ELR (cell line): ENCODE measurements at regions not wholly inside any gene's neighbourhood (a gene's known extent, or its start where the extent isn't known, plus 50 kb on each side); places are given as distances from the start of the nearest gene placed in this dataset.

Source experiments
- DNase-seq: peaks from one replicate; pipeline ENCODE4 v3.0.0-alpha.2; 2015; ENCODE audit warnings: low read depth

DNA sequence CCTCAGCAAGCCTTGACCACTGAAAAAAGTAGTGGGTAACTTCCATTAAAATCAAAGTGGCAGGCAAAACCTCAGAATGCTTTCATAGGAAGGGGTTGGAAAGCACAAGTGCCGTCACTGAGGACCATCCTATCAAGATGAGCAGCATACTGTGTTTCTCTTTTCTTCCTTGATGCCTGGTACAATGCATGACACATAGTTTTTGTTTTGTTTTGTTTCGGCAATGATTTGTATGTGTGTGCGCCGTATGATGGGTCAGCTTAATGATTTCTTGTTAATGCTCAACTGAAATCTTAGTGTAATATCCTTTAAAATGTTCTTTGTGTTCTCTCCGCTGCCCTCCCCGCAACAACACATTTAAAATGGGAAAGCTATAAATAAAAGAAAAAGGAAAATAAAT is 476.4 kb upstream of the KCNMB2 start:
- DNase-seq: peak; percentile 50

DNA sequence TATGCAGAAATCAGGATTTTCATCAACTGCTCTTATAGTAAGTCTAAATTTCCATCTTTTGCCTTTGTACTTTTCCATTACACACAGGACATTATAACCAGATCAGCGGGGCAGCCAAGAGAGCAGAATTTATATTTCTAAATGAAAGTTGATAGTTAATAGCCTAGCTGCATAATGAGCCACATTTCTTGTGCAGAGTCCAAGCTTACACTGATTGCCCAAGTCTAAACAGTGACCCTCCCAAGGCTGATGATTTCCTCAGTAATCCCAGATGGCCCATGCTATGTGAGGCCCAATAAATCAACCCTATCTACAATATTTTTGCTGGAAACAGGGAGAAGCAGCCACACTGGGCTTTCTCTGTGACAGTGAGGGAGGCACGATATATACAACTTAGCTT is 475.8 kb upstream of the KCNMB2 start:
- DNase-seq: no peak

DNA sequence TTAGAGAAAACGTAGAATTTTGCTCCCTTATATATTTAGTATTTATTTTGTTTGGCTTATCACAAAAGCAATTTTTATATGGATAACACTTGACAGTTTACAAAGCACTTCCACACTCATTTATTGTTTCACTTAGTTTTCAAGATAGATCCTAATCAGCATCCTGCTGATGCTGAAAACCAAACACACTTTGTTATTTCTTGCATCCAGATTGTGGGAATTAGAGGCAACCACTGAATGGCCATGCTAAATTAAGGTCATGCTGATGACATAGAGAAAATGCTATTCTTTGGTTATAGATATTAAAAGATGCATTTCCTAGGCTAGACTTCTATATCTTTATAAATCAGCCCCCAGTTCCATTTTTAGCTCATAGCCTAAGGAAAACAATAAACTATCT is 474.1 kb upstream of the KCNMB2 start:
- no peak for DNase-seq

DNA sequence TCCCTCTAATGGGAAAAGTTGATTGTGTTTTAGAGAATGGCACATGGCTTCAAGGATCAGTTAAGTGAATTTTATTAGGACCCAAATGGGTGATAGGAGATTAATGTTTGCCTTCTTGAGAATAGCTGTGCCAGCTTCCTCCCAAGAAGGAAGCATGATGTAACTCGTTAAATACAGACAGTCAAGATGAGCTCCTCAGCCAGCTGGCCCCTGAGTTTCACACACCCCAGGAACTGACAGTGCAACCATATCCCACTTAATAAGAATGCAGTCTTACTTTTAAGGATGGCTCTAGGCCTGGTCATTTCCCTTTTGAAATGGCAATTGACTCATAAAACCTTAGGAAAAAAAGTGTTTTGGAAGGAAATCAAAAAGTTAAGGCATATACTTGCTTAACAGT is 472.8 kb upstream of the KCNMB2 start:
- peak; percentile 29 for DNase-seq

DNA sequence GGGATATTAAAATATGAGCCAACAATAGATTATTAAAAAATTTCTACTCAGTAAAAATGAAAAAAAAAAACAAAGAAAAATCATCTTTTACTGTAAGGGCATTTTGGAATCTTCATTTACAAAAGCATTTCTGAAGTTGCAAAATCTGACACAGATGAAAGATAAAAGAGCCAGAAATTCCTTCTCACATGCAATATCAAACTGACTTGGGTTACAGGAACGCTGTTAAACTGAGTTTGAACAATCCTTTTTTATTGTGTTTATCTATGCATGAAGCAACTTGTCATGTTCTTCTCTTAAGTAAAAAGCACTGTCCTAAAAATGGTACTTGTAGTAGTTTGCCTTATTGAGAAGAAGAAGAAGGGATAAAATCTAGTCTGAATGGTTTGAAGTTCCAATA is 468.5 kb upstream of the KCNMB2 start:
- no peak for DNase-seq

DNA sequence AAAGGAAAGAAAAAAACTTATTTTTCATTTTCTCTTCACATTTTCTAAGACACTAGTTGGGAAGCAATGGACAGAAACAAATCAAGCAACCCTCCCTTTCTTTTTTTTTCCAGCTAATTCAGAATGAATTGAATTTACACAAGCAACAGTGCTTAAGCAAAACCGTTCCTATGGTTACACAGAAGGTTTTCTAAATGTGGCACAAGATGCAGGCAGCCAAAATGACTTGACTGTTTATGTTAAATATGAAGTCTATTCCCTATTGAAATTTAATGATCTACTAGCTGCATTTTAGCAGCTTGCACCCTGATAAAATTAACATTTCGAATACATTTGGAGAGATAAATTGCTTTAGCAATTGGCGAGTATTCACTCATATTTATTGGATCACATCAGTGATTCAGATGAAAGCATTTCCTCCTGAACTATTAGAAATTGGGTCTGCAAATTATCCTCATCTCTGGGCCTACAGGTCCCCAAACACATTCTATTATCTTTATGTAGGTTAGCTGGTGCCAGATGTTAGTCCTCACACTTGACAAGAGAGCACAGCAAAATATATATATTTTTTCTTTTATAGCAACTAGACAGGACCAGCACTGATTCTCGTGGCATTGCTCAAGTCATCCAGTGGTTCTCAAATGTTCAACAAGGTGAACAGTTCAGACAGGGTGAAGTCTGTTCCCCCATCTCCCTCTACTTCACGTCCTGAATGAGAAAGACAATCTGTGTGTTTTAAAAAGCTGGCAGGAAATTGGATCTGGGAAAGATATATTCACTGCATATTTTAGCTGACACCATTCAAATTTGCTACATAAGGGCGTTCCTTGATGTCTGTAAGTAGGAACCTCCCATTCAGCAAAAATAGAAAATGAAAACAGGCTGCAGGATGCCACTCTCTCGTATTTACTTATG is 463.6 kb upstream of the KCNMB2 start:
- DNase-seq: no peak

DNA sequence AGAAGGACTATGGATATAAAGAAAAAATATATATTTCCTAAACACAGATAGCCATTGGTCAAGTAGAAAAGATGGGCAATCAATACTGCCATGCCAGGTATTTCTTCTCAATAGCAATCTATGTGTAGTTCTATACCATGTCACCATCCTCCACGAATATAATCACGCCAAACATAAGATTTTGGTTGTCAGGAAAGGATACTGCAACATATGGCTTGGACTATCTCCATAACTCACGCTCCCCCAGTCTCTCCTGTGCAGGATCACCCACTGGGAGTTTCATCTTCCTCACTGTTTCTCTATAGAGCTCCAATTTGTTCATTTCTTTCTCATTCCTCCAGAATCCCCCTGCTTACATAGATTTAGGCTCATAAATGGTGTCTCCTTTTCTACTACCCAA is 462.9 kb upstream of the KCNMB2 start:
- DNase-seq: no peak

DNA sequence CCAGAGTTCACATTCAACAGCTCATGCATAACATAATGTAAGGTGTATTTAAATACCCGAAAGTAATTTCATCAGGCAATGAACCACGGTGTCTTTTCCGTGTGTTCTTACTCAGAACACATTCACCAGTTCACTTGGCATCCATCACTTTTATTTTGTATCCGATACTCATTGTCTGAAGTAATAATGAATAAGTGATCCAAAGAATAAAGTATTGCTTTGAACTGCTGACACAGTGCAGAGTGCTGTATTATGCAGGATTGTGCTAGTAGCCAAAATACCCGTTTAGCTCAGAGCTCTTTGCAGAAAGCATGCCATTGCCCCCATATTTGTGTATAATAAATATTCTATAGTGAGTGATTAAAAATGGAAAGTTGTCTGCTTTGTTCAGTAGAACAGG is 460.9 kb upstream of the KCNMB2 start:
- DNase-seq: no peak

DNA sequence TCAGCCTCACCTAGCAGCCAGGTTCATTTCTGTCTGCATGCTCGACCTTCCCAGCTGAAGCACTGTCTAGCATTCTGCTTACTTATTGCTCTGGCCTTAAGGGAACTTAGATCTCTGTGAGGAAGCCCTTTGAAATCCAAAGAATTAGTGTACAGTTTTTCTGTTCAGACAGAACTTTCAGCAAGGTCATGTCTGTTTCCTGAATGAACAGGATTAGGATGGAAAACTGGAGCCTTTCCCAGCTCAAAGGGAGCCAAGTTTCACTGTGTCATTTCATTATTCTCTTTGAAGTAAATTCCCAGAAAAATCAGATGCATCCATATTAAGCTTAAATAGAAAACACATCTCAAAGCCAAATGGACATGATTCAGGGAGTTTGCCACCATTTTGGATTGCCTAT is 457.3 kb upstream of the KCNMB2 start:
- DNase-seq: no peak

DNA sequence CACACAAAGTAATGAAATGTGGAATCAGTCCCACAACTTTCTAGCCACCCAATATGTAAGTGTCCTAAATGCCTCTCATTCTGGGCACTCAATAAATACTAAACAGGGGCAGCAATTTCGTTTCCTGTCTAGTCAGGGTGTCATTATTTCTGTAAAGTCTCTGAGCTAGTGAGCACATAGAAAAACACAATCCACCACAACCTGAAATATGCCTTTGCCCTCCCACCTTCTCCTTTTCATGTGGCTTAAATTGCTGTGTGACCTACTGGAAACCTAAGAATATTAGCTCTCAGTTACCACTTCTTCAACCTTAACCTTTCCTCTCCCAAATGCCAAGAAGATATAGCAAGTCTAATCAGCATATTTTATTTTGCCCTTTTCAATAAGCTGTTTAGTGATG is 456.3 kb upstream of the KCNMB2 start:
- DNase-seq: no peak

DNA sequence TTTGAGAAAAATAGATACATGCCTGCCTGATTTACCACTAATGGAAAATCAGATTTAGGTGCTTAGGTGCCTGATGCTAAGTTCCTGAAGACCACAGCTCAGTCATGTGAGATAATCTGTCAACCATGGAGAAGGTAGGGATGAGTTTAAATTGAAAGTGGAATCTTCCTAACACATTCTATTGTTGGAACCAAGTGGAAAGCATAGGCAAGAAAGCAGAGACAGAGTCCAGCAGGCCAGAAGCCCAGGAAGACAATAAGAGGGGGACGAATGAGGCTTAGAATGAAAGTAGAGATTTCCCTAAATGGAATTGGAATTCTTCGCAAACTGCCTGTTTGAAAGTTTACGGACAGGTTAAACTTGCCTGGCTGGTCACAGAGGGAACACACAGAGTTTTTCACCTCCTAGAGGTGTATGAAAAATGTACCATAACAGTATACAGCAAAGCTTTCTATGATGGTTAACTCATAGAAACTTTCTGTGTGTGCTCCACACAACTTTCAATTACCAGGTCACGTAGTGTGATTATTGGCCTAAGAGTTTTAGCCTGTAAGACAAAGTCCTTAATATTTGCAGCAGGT is 453.8 kb upstream of the KCNMB2 start:
- no peak for DNase-seq

DNA sequence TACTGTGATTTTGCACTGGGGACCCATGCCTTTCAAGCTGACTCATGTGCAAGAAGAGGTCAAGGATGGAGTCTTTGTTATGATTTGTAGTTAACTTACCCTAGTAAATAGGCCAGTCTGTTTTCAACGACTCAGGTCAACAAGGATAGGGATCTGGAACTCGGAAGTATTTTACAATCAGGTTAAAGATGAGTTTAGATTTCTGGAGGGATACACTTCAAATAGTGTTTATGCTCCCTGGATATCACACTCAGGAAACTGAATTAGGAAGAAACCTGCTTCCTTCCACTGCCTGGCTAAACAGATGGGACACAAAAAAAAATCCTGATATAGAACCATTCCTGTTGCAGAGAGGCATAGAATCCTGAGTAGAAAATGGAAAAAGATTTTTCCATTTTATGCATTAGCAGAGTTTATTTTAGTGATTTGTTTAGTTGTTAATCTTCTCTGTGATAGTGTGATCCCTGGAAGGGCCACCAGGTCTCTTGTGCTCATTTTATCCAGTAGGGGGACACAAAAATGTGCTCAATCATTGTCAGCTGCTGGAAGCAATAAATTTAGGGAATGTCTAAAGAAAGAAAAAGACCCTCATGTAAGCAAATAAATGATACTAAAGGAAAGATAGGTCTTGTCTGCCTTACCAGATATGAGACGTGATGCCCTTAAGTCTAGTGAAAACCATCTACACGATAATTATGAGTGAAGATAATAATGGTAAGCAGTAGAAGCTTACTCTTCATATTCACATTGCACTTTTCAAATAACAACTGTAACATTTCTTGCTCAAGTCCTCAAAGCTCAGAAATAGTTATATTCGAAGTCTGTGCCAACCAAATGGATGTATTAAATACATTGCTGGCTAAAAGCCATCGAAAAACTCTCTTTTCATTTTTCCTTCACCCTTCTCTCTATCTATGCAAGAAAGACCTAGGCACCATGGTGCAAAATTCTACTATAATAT is 452.1 kb upstream of the KCNMB2 start:
- DNase-seq: no peak

DNA sequence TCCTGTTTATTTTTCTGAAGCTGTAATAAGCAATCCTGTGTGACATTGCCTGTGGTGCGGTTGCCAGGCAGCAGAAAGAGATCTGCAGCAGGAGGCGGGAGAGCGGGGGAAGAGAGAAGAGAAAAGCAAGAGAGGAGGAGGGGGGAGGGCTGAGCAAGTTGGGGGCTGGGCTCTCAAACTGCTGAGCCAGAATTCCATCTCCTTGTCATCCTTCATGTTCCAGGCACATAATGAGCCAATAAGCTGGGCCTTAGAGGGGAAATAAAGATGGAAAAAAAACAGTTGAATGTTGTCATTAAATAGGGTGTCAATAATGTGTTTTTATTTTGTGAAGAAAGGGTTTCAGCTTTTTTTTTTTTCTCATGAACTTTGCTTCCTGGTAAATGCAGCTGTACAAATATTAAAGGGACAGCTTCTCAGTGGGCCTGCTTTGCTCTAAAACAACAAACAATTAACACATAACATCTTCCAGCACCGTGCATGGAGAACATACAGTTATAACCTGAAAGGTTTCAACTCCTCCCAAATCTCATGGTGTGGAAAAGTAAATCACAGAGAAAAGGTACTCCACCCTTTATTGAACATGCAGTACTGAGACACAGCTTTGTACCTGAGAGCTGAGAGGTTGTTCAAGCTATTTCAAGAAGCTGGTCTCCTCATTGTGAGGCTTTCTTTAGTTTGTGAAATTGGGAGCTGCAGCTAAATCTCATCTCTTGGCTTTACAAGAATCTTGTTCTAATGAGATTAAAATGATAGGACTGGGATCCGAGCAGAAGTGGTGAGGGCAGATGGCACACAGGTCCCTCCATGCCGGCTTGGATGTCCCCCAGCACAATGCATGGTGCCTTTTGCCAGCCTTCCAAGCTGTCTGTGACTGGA is 451.1 kb upstream of the KCNMB2 start:
- DNase-seq: no peak

DNA sequence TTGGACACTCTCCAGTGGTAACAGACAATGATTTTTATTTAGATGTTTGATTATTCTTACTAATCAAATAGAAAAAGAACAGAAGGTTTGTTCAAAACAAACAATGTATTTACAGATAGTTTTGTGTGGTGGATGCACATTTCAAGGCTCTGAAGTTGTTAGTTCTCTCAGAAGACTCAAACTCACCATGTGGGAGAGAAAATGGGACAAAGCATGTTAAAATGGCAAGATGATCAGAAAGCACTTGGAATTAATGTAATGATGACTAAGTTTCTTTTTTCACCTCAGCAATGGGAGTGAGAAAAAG is 450.5 kb upstream of the KCNMB2 start:
- DNase-seq: no peak

DNA sequence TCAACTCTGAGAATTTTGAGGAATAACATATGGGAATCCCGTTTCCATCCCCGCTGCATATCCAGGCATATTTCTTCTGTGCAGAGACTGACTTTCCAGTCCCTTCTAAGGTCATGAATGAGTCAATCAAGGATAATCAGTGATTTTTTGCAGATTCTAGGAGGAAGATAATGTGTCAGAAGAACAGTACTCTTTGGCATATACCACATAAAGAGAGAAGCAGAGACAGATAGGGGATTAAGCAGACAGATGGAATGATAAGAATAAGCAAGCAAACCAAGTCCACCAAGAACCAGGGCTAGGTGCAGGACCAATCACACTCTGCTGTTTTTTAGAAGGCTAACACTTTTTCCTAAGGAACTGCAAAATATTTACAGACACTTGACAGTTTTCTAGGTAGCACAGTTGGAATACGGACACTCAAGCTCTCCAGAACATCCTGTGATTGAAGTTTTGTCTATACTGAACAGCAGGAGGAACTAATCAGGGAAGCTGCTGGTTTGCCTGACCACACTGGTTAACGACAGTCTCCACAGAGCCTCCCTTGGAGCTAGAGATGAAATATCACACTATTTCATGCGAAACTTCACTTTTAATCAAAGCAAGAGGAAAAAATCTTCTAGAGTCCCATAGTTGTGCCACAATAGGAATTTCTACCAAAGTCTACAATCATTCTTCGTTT is 450.0 kb upstream of the KCNMB2 start:
- DNase-seq: no peak

DNA sequence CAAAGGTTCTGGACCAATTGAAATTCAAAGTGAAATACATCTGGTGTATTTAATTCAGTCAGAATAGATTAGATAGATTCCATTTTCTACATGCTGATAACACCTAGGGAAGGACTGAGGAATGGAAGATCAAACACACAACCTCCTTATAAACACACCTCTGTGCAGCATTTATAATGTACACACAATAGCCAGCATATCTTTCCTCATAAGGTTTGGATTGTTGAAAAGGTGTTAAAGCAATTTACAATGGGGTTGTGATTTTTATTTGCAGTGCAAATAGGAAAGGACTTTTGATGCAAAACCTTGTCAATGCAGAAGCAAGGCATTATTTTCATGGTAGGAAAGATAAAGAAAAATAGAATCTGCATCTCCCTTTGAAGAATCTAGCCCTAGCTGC is 448.9 kb upstream of the KCNMB2 start:
- DNase-seq: no peak

DNA sequence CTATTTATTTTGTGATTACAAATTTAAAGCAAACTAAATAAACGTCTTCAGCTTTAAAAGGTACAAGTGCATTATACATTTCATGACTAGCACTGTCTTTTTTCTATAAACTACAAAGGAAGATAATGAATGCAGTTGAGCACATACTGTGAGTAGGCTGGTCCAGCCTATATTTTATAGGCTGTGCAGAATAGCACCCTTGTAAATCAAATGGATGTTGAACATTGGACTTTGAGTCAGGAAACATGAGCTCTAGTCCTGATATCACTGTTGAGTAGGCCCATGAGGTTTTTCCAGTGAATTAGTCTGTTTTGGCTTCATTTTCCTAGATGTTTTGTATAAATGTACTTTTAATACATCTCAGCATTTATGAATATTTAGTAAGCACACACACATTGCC is 447.3 kb upstream of the KCNMB2 start:
- DNase-seq: no peak

DNA sequence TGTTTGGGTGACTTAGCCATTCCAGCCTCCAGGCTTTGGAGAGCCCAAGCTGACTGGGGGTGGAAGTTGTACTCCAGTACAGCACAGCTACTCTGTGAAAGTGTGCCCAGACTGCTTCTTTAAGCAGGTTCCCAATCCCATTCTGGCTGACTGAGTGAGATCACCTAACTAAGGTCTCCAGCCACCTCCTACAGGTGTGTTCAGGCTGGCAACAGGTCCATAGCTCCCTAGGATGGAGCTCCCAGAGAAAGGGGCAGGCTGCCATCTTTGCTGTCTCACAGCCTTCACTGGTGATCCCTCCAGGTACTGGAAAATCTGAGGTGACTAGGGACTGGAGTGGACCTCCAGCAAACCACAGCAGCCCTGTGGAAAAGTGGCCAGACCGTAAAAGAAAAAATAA is 445.3 kb upstream of the KCNMB2 start:
- no peak for DNase-seq

DNA sequence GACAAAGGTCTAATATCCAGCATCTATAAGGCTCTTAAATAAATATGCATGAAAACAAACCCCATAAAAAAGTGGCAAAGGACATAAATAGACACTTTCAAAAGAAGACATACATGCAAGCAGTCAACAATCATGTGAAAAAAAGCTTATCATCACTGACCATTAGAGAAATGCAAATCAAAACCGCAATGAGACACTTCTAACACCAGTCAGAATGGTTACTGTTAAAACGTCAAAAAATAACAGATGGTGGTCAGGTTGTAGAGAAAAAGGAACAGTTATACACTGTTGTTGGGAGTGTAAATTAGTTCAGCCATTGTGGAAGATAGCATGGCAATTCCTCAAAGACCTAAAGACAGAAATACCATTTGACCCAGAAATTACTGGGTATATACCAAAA is 440.7 kb upstream of the KCNMB2 start:
- DNase-seq: no peak

DNA sequence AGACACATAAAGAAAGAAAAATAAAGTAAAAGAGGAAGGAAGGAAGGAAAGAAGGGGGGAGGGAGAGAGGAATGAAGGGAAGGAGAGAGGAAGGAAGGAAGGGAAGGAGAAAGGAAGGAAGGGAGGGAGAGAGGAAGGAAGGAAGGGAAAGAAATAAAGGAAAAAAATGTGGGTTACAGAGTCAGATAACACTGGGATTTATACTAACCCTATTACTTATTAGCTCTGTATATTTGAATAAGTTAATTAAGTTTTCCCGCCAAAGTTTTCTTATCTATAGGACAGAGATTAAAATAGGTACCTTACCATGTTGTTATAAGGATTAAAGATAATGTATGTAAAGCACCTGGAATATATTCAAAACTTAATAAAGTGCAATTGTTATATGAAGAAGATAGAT is 439.3 kb upstream of the KCNMB2 start:
- no peak for DNase-seq

DNA sequence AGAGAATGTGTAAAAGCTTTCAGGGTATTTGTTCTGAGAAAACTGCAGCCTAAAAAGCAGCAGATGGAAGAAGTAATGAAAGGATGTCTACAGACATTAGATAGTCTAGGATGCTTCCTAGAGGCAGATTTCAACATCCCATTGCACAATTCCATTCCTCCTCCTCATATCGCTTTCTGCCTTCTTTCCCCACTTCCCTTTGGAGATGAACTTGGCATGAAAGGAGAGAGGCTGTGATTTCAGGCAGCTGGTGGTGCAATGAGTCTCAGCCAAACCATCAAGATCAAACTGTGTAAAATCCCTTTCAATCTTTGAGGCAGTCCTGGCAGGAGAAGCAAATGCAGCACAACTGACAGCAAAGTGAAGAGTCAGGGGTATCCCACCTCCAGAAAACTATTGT is 438.7 kb upstream of the KCNMB2 start:
- DNase-seq: peak; percentile 11
